Nephron progenitor cell (in vitro differentiated cells): ENCODE measurements at regions not wholly inside any gene's neighbourhood (a gene's known extent, or its start where the extent isn't known, plus 50 kb on each side); places are given as distances from the start of the nearest gene placed in this dataset.

Source experiments
- DNase-seq: peaks from one replicate; pipeline ENCODE4 v3.0.0; 2021
- H3K27ac Mint-ChIP-seq: 2 replicates; pipeline ENCODE4 v1.8.0; 2021; ENCODE audit warnings: mild to moderate bottlenecking, moderate library complexity, mixed read lengths
- H3K27me3 Mint-ChIP-seq: 2 replicates; pipeline ENCODE4 v1.8.0; 2021; ENCODE audit warnings: mild to moderate bottlenecking, low read depth, mixed read lengths; ENCODE audit not compliant: poor library complexity
- H3K36me3 Mint-ChIP-seq: 2 replicates; pipeline ENCODE4 v1.8.0; 2021; ENCODE audit warnings: low read depth, mixed read lengths
- H3K4me1 Mint-ChIP-seq: 2 replicates; pipeline ENCODE4 v1.8.0; 2021; ENCODE audit warnings: mixed read lengths
- H3K4me3 Mint-ChIP-seq: 2 replicates; pipeline ENCODE4 v1.8.0; 2021; ENCODE audit warnings: mild to moderate bottlenecking, moderate library complexity, mixed read lengths
- H3K9me3 Mint-ChIP-seq: 2 replicates; pipeline ENCODE4 v1.8.0; 2021; ENCODE audit warnings: mild to moderate bottlenecking, moderate library complexity, mixed read lengths
- TF ChIP-seq, protein P1 (sequence below): fragments of 200-600 bp; sonication (generic); IDR thresholded peaks from 2 replicates; pipeline ENCODE4 v1.5.0; 2021; ENCODE audit warnings: antibody characterized with exemption

GRCh38 chr6:139679516-139680179, 305.2 kb upstream of the CITED2 start:
- TF ChIP-seq, protein P1, sequence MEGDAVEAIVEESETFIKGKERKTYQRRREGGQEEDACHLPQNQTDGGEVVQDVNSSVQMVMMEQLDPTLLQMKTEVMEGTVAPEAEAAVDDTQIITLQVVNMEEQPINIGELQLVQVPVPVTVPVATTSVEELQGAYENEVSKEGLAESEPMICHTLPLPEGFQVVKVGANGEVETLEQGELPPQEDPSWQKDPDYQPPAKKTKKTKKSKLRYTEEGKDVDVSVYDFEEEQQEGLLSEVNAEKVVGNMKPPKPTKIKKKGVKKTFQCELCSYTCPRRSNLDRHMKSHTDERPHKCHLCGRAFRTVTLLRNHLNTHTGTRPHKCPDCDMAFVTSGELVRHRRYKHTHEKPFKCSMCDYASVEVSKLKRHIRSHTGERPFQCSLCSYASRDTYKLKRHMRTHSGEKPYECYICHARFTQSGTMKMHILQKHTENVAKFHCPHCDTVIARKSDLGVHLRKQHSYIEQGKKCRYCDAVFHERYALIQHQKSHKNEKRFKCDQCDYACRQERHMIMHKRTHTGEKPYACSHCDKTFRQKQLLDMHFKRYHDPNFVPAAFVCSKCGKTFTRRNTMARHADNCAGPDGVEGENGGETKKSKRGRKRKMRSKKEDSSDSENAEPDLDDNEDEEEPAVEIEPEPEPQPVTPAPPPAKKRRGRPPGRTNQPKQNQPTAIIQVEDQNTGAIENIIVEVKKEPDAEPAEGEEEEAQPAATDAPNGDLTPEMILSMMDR, result no peak
- no peak overlapping the region for H3K27ac Mint-ChIP-seq
- H3K27me3 Mint-ChIP-seq, result no peaks in the 10 kb centered on the region
- peaks cover 11% of the 10 kb centered on the region for H3K4me1 Mint-ChIP-seq
- no peak overlapping the region for H3K4me3 Mint-ChIP-seq
- peaks cover 5% of the 10 kb centered on the region for H3K36me3 Mint-ChIP-seq
- no peak for DNase-seq
- H3K9me3 Mint-ChIP-seq, result peaks cover 8% of the 10 kb centered on the region

DNA sequence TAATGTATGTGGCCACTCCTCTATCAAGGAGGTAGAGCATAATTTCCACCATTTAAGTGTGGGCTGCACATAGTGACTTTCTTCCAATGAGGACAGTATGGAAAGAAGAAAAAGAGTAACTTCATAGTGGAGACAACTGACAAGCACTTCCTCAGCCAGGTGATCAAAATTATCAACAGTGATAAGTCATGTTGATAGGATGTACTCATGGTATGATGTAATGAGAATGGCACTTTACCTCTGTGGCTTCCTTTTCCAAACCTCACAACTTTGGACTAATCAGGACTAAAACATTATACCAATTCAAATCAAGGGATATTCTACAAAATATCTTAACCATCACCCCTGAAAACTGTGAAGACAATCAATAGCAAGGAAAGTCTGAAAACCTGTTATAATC, 302.3 kb upstream of the CITED2 start:
- Mint-ChIP-seq H3K27me3 (no peaks in the 10 kb centered on the region), H3K27ac (no peak overlapping the region), H3K9me3 (peaks cover 27% of the 10 kb centered on the region), H3K4me3 (no peak overlapping the region), H3K36me3 (peaks cover 17% of the 10 kb centered on the region), H3K4me1 (peaks cover 8% of the 10 kb centered on the region)
- DNase-seq, result no peak
- TF ChIP-seq, protein P1, result no peak

GRCh38 chr6:139666284-139666683, 291.8 kb upstream of the CITED2 start:
- Mint-ChIP-seq H3K27me3 (no peaks in the 10 kb centered on the region), H3K4me3 (no peak overlapping the region), H3K36me3 (peaks cover 49% of the 10 kb centered on the region), H3K27ac (no peak overlapping the region), H3K4me1 (no peaks in the 10 kb centered on the region), H3K9me3 (peaks cover 82% of the 10 kb centered on the region)
- no peak for DNase-seq
- TF ChIP-seq, protein P1, result no peak

GRCh38 chr6:139663996-139664395, 289.5 kb upstream of the CITED2 start:
- H3K27me3 Mint-ChIP-seq, result no peaks in the 10 kb centered on the region
- TF ChIP-seq, protein P1, result no peak
- H3K4me3 Mint-ChIP-seq, result no peak overlapping the region
- H3K27ac Mint-ChIP-seq, result no peak overlapping the region
- DNase-seq, result no peak
- peaks cover 37% of the 10 kb centered on the region for H3K36me3 Mint-ChIP-seq
- no peaks in the 10 kb centered on the region for H3K4me1 Mint-ChIP-seq
- H3K9me3 Mint-ChIP-seq, result peaks cover 68% of the 10 kb centered on the region

DNA sequence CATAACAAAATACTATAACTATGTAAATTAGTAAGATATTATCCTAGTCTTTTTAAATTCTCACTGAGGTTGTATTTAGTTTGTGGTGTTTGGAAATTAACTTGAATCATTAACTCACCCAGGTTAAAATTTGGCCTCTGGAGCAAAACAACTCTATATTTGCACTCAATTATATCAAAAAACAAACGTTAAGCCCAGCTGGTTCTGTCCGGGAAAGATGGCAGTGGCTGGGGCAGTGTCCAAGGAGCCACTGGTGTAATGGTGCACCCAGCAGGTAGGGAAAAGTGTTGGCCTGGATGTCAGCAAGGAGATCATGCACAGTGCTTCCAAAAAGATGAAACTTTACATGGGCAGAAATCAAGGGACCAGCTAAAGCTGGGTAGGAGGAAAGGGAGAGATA, 285.3 kb upstream of the CITED2 start:
- no peak overlapping the region for H3K27ac Mint-ChIP-seq
- H3K4me1 Mint-ChIP-seq, result peaks cover 25% of the 10 kb centered on the region
- H3K36me3 Mint-ChIP-seq, result peaks cover 20% of the 10 kb centered on the region
- no peaks in the 10 kb centered on the region for H3K27me3 Mint-ChIP-seq
- H3K9me3 Mint-ChIP-seq, result peaks cover 33% of the 10 kb centered on the region
- TF ChIP-seq, protein P1, result no peak
- no peak for DNase-seq
- H3K4me3 Mint-ChIP-seq, result no peak overlapping the region

DNA sequence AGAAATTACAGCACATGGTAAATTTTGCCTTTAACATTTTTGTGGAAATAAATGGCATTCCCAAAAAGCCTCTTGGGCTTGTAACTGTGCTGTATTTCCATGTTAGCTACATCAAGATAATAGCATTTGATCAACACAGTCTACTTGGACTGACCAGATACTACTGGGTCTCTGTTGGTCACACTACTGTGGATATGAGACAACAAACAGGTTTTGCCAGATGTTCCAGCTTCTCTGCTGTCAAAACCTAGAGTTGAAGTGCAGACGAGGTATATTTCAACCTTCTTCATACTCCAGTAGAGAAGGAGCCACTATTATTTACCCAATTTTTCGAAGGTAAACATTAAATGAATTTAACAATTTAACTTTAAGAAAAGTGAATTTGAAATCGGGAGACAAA, 284.7 kb upstream of the CITED2 start:
- Mint-ChIP-seq H3K36me3 (peaks cover 16% of the 10 kb centered on the region), H3K9me3 (peaks cover 28% of the 10 kb centered on the region)

More for the DNA sequence above, 284.7 kb upstream of the CITED2 start:
- no peak for DNase-seq
- H3K4me3 Mint-ChIP-seq, result no peak overlapping the region
- no peaks in the 10 kb centered on the region for H3K27me3 Mint-ChIP-seq
- peaks cover 30% of the 10 kb centered on the region for H3K4me1 Mint-ChIP-seq
- H3K27ac Mint-ChIP-seq, result no peak overlapping the region
- TF ChIP-seq, protein P1, result no peak
